GM10248 (cell line): ENCODE measurements at regions not wholly inside any gene's neighbourhood (a gene's known extent, or its start where the extent isn't known, plus 50 kb on each side); places are given as distances from the start of the nearest gene placed in this dataset.

ENCODE experiments used
- CTCF ChIA-PET: fragments of 300-600 bp; sonication (Branson Sonifier 250); formaldehyde crosslinking; extraction: SDS; loops from one replicate; lab custom pipeline; 2021; ENCODE audit warnings: antibody characterized with exemption; lab: Yijun Ruan, JAX
- POLR2A ChIA-PET: fragments of 350-650 bp; sonication (Branson Sonifier 250); formaldehyde crosslinking; extraction: SDS; loops from one replicate; lab custom pipeline; 2020; ENCODE audit warnings: antibody characterized with exemption; lab: Yijun Ruan, JAX
- DNase-seq: peaks from one replicate; pipeline ENCODE4 v3.0.0; 2012; ENCODE audit errors: extremely low spot score
- TF ChIP-seq, protein P1 (sequence below): IDR thresholded peaks from 2 replicates; pipeline ENCODE4 v1.5.1; 2012; ENCODE audit warnings: mild to moderate bottlenecking, low read depth; ENCODE audit errors: extremely low read depth, missing control alignments, control extremely low read depth

DNA sequence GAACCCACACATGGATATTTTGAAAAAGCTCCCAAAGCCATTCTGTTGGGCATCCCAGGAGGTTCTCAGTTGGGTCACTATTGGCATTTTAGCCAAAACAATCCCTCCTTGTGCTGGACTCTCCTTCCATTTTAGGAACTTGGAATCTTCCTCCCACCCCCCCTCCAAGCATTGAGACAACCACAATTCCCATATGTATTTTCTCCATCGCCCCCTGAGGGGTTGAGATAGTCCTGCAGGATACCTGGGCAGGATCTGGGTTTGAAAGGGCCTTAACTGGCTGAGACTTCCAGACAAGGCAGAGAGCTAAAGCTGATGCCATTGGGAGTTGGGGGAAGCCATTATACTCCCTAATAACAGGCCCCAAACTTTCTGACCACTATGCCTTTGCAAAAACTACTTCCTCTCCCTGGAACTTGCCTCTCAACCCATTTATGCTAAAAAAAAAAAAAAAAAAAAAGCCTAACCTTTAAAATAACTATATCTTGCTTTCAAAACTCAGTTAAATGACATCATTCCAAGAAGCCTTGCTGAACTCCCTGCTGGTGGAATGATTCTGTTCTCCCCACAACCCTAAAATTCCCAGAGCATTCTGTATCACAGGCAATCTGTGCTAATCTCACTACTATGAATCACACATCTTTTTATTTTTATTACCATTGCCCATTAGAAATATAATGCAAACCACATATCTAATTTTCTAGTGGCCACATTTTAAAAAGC is 77.5 kb upstream of the PDE1C start:
- TF ChIP-seq, protein P1, sequence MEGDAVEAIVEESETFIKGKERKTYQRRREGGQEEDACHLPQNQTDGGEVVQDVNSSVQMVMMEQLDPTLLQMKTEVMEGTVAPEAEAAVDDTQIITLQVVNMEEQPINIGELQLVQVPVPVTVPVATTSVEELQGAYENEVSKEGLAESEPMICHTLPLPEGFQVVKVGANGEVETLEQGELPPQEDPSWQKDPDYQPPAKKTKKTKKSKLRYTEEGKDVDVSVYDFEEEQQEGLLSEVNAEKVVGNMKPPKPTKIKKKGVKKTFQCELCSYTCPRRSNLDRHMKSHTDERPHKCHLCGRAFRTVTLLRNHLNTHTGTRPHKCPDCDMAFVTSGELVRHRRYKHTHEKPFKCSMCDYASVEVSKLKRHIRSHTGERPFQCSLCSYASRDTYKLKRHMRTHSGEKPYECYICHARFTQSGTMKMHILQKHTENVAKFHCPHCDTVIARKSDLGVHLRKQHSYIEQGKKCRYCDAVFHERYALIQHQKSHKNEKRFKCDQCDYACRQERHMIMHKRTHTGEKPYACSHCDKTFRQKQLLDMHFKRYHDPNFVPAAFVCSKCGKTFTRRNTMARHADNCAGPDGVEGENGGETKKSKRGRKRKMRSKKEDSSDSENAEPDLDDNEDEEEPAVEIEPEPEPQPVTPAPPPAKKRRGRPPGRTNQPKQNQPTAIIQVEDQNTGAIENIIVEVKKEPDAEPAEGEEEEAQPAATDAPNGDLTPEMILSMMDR = no peak
- CTCF ChIA-PET = interaction anchor here (1.2 kb wide), 1 partner anchor 8 kb away, joined by 4 read pairs; no protein-coding TSS in a partner anchor
- POLR2A ChIA-PET = no interaction called here
- DNase-seq = no peak

DNA sequence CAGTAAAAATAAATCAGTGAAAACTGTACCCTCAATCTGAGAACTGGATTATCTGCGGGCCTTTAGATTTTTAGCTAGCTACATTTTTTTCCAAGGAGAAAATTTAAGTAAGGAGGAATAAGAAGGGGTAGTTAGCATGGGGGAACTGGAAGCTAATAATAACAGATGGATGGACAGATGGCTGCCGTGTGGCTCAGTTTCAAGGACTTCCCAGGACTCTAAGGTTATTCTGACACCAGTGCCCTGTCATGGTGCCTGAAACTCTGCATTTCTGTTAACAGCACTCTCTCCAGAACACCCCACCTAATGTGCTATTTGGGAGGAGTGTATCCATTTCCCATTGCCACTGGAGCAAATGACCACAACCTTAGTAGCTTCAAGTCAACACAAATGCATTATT is 75.7 kb upstream of the PDE1C start:
- POLR2A ChIA-PET = no interaction called here

DNA sequence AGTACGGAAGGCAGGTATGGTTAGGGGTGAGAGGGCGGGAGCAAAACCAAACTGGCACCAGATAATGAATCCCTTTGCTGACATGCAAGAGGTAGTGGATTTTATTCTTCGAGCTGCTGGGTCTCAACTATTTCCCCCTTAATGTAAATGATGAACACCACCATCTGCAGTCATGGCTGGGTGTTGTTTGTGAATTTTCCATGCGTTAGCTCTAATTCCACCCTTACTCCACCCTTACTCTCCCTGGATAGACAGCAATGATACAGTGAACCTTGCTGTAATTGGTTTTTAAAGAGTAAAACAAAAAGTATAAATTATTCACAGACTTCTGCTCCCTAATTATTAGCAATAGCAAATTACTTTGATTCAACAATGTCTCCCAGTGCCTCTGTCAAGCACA is 74.5 kb upstream of the PDE1C start:
- POLR2A ChIA-PET = no interaction called here
- DNase-seq = no peak
- TF ChIP-seq, protein P1 = no peak
- CTCF ChIA-PET = interaction anchor here (0.9 to 1.2 kb wide), 3 partner anchors 12 to 17 kb away, joined by 3 read pairs; no protein-coding TSS in a partner anchor

More for the DNA sequence above, 75.7 kb upstream of the PDE1C start:
- TF ChIP-seq, protein P1 = no peak
- CTCF ChIA-PET = no interaction called here
- no peak for DNase-seq

DNA sequence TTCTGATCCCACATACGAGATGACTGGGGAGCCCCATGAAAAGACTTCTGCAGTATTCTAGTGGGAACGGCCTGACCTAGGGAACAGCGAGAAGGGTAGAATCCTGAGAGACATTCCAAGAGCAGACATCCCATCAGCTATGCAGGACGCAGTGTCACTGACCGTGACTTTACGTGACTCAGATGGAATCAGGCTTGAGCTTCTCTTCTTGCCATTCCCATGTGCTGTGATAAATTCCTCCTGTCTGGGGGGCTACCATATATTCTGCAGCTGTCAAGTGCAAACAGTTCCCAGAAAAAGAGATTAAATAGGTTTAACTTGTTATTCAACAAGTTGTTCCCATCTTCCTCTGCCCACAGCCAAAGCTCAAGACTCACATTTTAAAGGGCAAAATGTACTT is 73.1 kb upstream of the PDE1C start:
- ChIA-PET CTCF (interaction anchor here (0.7 to 1.6 kb wide), 3 partner anchors 10 to 67 kb away, joined by 3 to 4 read pairs (median 3); no protein-coding TSS in a partner anchor), POLR2A (no interaction called here)
- DNase-seq = no peak
- TF ChIP-seq, protein P1 = no peak

DNA sequence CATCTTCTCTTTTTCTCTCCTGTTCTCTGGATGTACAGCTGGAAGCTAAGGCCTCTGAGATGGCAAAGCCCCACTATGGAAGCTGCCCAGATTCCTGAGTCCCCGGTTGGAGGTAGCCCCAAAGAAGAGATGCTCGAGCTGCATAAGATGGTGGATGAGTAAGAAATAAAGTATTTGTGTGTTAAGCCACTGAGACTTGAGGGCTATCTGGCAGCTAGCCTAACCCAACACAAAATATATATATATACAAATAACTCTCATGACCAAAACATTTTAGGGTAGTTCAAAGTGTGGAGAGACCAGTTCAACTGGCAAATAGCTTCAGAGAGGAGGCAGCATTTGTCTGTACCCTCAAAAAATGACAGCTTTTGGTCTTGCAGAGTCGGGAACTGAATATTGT is 72.4 kb upstream of the PDE1C start:
- TF ChIP-seq, protein P1 = no peak
- DNase-seq = no peak
- ChIA-PET POLR2A (no interaction called here), CTCF (interaction anchor here (1.6 kb wide), 1 partner anchor 60 kb away, joined by 4 read pairs; no protein-coding TSS in a partner anchor)

DNA sequence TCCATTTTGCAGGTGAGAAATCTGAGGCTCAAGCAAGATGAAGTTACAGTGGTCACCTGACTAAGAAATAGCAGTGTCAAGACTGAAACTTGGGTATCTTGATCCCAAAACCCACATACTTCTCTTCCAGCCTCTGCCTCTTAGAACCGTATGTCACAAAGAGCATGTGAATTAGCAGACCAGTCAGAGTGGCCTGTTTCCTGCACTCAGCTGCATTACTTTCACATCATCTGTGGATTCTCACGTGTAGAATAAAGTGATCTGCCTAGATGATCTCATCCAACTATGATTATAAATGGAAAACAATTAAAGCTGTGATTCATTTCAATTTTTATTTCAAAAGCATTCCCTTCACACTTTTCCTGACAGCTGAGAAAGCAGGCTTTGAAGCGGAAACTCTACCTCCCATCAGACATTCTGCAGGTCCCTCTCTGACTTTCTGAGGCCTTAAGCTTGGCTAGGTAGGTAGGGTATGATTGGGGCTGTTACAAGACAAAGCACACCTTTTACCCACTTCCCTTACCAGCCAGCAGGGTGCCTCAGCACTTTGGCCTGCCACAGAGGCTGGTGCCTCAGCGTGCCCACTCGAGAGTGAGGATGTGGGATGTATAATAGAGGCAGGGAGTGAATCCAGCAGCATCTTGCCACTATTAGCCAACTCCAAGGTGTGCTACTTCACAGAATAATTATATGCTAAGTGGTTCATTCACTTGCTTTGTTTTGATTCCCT is 70.2 kb upstream of the PDE1C start:
- ChIA-PET POLR2A (no interaction called here), CTCF (interaction anchor here (0.7 to 0.9 kb wide), 2 partner anchors 10 to 14 kb away, joined by 3 read pairs; no protein-coding TSS in a partner anchor)
- DNase-seq = no peak
- TF ChIP-seq, protein P1 = no peak
